K562 (cell line): ENCODE measurements at regions not wholly inside any gene's neighbourhood (a gene's known extent, or its start where the extent isn't known, plus 50 kb on each side); places are given as distances from the start of the nearest gene placed in this dataset.

ENCODE experiments used
- CAMTA2 ChIP-seq: fragments of 250-450 bp; sonication (Bioruptor Pico); conservative IDR thresholded peaks from 2 replicates; pipeline ENCODE4 v1.5.1; 2022
- CCAR2 ChIP-seq: fragments of 200-400 bp; formaldehyde crosslinking; IDR thresholded peaks from 2 replicates; pipeline ENCODE4 v1.6.1; 2017; ENCODE audit warnings: mild to moderate bottlenecking, low read depth, low read length
- CHD4 ChIP-seq: fragments of 200-600 bp; sonication (generic); IDR thresholded peaks from 3 replicates; pipeline ENCODE4 v1.6.1; 2012; ENCODE audit warnings: low read depth, mild to moderate bottlenecking, mixed read lengths, low read length, inconsistent platforms; ENCODE audit not compliant: insufficient read depth, insufficient replicate concordance, poor library complexity, severe bottlenecking
- CTCF ChIP-seq, 3 experiments: IDR thresholded peaks in 2 of 3; conservative IDR thresholded peaks in 1 of 3; 2 replicates each; pipeline ENCODE4 v1.5.1; 2011 to 2012; ENCODE audit warnings: low read length in 3 of 3, mild to moderate bottlenecking in 3 of 3, control low read depth in 2 of 3, improper control_type of control experiment in 1 of 3, inconsistent platforms in 1 of 3, low read depth in 1 of 3, mixed read lengths in 1 of 3, moderate library complexity in 1 of 3; ENCODE audit not compliant: insufficient read depth in 2 of 3
- DNMT1 ChIP-seq: fragments of 450-650 bp; IDR thresholded peaks from 2 replicates; pipeline ENCODE4 v1.6.1; 2016; ENCODE audit warnings: antibody characterized with exemption, mild to moderate bottlenecking
- EHMT2 ChIP-seq: fragments of 450-650 bp; IDR thresholded peaks from 2 replicates; pipeline ENCODE4 v1.6.1; 2018; ENCODE audit warnings: antibody characterized with exemption
- MEF2A ChIP-seq: IDR thresholded peaks from 2 replicates; pipeline ENCODE4 v1.6.1; 2011; ENCODE audit warnings: low read depth, mild to moderate bottlenecking, low read length, moderate library complexity; ENCODE audit not compliant: control insufficient read depth
- NUFIP1 ChIP-seq: fragments of 450-650 bp; IDR thresholded peaks from 2 replicates; pipeline ENCODE4 v1.6.1; 2018; ENCODE audit not compliant: partially characterized antibody
- RAD21 ChIP-seq, 2 experiments: fragments of 250-450 bp in 1 of 2; fragments of 450-650 bp in 1 of 2; sonication (Bioruptor Pico) in 1 of 2; formaldehyde crosslinking in 1 of 2; IDR thresholded peaks in 1 of 2; conservative IDR thresholded peaks in 1 of 2; 2 replicates each; pipeline versions ENCODE4 v1.4.0 to v1.8.0; 2020 to 2022; ENCODE audit warnings: mild to moderate bottlenecking in 2 of 2, moderate library complexity in 1 of 2
- SMARCC2 ChIP-seq: fragments of 450-650 bp; IDR thresholded peaks from 2 replicates; pipeline ENCODE4 v1.6.1; 2017; ENCODE audit warnings: antibody characterized with exemption, moderate library complexity, mild to moderate bottlenecking, low read depth
- SRF ChIP-seq, 2 experiments: fragments of 250-450, 450-650 bp in 1 of 2; sonication (Bioruptor Pico) in 1 of 2; sonication (generic) in 1 of 2; formaldehyde crosslinking; IDR thresholded peaks; 2 replicates each; pipeline versions ENCODE4 v1.5.0 to v1.5.1; 2020 to 2022; ENCODE audit warnings: mild to moderate bottlenecking in 1 of 2, missing genetic modification reagents in 1 of 2
- TAL1 ChIP-seq: fragments of 450-650 bp; IDR thresholded peaks from 2 replicates; pipeline ENCODE4 v1.6.1; 2016; ENCODE audit warnings: mild to moderate bottlenecking
- ZNF165 ChIP-seq: fragments of 250-450 bp; sonication (Bioruptor Pico); IDR thresholded peaks from 2 replicates; pipeline ENCODE4 v1.4.0; 2020; ENCODE audit warnings: borderline replicate concordance
- ZNF644 ChIP-seq: fragments of 200-800 bp; sonication (Bioruptor generic); IDR thresholded peaks from 2 replicates; pipeline ENCODE4 v1.6.1; 2016; ENCODE audit warnings: low read depth, missing genetic modification characterization, missing compliant biosample characterization

- TF ChIP-seq EHMT2, result no peak
- no peak for TF ChIP-seq SMARCC2
- no peak for TF ChIP-seq DNMT1
- TF ChIP-seq RAD21 (CRISPR knock-in tag; conservative IDR thresholded peaks at IDR 0.05 in 1 of 2, IDR thresholded peaks at IDR 0.05 in 1 of 2), result no peak
- no peak for TF ChIP-seq TAL1
- no peak for TF ChIP-seq SRF (CRISPR knock-in tag; IDR thresholded peaks at IDR 0.05)
- no peak for TF ChIP-seq CTCF (IDR thresholded peaks at IDR 0.05 in 2 of 3, conservative IDR thresholded peaks at IDR 0.05 in 1 of 3; ENCODE audit: insufficient read depth in 2 of 3, low read depth in 1 of 3, low read length in 3 of 3)
- TF ChIP-seq CHD4, result no peak
- no peak for TF ChIP-seq ZNF644 (tag)
- no peak for TF ChIP-seq CCAR2
- TF ChIP-seq ZNF165 (CRISPR knock-in tag), result no peak
- no peak for TF ChIP-seq MEF2A
- TF ChIP-seq CAMTA2 (CRISPR knock-in tag), result no peak
- TF ChIP-seq NUFIP1, result no peak
Observed at GRCh38 chr20:6466075-6466810, 301.2 kb upstream of the BMP2 start.
